C1 segment of cervical spinal cord (tissue), 14 donors: ENCODE measurements at regions not wholly inside any gene's neighbourhood (a gene's known extent, or its start where the extent isn't known, plus 50 kb on each side); places are given as distances from the start of the nearest gene placed in this dataset.
"Not testable (repeated sequence)": the region's sequence is repeated elsewhere in the genome, so short reads cannot be mapped to it uniquely, and the experiment has no call there.

Experiments
- DNase-seq, 14 donors: peaks; one replicate each; lab custom pipeline; 2025; lab: John Stamatoyannopoulos, UW

GRCh38 chrX:3512150-3512549, 165.7 kb upstream of the MXRA5 start:
- not testable (repeated sequence) for DNase-seq

GRCh38 chrX:3509934-3510333, 163.5 kb upstream of the MXRA5 start:
- DNase-seq = no peak

GRCh38 chrX:3504916-3505315, 158.5 kb upstream of the MXRA5 start:
- no peak for DNase-seq

GRCh38 chrX:3501833-3502535, 155.5 kb upstream of the MXRA5 start:
- DNase-seq = peak in 1 of 14 donors; percentile 13

- not testable (repeated sequence) for DNase-seq
Observed at GRCh38 chrX:3495836-3496769, 149.7 kb upstream of the MXRA5 start.

- DNase-seq = no peak
Observed at GRCh38 chrX:3493605-3494004, 147.2 kb upstream of the MXRA5 start.

GRCh38 chrX:3485727-3486126, 139.3 kb upstream of the MXRA5 start:
- no peak for DNase-seq

GRCh38 chrX:3479026-3479425, 132.6 kb upstream of the MXRA5 start:
- no peak for DNase-seq

GRCh38 chrX:3476973-3477372, 130.5 kb upstream of the MXRA5 start:
- DNase-seq = no peak

GRCh38 chrX:3470211-3470679, 123.8 kb upstream of the MXRA5 start:
- not testable (repeated sequence) for DNase-seq

GRCh38 chrX:3468031-3468430, 121.6 kb upstream of the MXRA5 start:
- DNase-seq = no peak

- no peak for DNase-seq
Observed at GRCh38 chrX:3465017-3465416, 118.6 kb upstream of the MXRA5 start.

- no peak for DNase-seq
Observed at GRCh38 chrX:3462166-3462508, 115.7 kb upstream of the MXRA5 start.

- no peak for DNase-seq
Observed at GRCh38 chrX:3461397-3462165, 115.1 kb upstream of the MXRA5 start.

- no peak for DNase-seq
Observed at GRCh38 chrX:3455796-3456195, 109.3 kb upstream of the MXRA5 start.

- no peak for DNase-seq
Observed at GRCh38 chrX:3451571-3451970, 105.1 kb upstream of the MXRA5 start.

GRCh38 chrX:3450881-3451570, 104.6 kb upstream of the MXRA5 start:
- no peak for DNase-seq

- no peak for DNase-seq
Observed at GRCh38 chrX:3449287-3449686, 102.8 kb upstream of the MXRA5 start.

- DNase-seq = no peak
Observed at GRCh38 chrX:3448563-3448962, 102.1 kb upstream of the MXRA5 start.

- DNase-seq = peak in 1 of 14 donors; percentile 3
Observed at GRCh38 chrX:3445806-3446490, 99.5 kb upstream of the MXRA5 start.

GRCh38 chrX:3443184-3443583, 96.7 kb upstream of the MXRA5 start:
- no peak for DNase-seq
